ENCODE measurements at regions not wholly inside any gene's neighbourhood (a gene's known extent, or its start where the extent isn't known, plus 50 kb on each side); places are given as distances from the start of the nearest gene placed in this dataset.
A peak's percentile ranks its signal among the peaks of the same experiment; 100 is the strongest.

DNA sequence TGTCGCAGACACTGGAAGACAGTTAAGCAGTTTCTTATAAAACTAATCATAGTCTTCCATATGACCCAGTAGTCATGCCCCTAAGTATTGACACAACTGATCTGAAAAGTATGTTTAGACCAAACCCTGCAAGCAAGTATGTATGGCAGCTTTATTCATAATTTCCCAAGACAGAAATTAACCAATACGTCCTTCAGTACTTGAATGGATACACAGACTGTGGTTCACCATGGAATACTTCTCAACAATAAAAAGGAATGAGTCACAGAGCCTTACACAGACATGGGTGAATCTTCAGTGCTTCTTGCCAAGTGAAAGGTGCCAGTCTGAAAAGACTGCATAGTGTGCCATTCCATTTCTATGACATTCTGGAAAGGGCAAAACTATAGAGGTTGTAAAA, 50.2 kb upstream of the AKR1E2 start:
- DNase-seq, result no peak

DNA sequence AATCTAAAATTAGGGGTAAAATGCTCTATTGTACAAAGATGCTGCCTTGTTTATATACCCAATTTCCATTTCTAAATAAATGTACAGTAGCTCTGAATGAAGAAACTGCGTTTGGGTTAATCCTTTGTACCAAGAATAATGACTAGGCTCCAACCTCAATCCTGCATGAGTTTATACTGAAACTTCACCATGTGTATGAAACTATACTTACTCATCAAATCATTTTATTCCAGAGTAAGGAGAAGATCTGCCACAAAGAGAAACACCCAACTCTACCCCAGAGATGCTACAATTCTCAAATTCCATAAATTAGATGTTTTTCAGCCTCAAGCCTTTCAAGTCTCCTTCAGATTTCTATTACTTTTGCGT, 53.8 kb upstream of the AKR1E2 start:
- no peak for DNase-seq

DNA sequence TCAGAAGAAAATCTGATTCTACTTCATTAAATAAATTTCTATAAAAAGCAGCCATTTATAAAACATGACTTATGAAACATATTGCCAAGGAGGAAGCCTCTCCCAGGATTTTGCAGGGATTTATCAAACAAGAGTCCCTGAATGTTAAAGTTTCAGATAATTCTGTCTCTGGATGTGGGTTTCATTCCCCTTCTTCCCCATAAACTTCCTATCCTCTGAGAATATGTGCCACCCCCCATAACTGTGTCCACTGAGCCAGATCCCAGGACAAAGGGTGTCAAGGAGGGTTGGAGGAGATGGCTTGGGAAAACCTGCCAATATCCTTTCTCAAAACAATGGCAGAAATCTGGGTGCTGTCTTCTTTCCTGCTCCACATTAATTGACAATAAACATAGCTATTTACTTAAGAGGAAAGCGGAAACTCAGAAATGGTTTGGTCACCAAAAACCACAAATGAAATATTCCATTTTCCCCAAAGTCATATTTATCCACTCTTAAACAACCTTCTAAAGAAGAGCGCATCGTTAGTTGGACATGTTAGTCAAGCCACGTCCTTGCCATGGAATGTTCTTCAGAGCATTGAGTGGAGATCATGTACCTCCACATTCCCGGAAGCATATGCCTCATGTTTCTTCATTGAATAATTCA, 54.3 kb upstream of the AKR1E2 start:
- DNase-seq, result no peak

DNA sequence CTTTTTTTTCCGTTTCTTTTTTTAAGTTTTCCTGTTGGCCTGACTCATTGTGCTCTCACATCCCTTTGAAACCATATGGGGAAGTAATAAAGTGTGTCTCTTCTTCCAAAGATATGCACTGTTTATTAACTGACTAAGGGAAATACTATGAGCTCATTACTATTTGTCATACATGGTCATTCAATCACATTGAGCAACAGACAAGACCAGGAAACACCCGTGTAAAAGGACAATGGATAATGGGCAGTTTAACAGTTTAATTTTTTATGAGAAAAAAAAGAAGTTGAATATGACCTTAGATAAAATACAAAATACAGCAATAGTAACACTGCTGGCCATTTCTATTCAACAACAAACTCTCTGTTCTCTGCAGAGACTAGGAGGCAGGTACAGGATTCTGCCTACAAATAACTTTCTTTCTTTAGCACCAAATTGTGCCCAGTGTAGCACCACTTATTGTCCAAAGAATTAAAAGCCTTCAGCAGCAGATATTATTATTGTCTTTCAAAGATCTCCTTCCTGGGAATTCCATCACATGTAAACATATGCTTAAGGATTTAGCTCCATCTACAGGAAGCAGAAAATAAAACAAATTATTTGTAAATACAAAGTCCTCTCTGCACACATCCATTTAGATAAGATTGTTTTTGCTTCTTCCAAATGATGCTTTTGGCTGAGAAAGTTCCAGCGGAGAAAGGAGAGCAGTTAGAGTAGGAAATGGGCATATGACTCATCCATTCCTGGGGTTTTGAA, 55.0 kb upstream of the AKR1E2 start:
- peak in 1 of 2 experiments; percentile 37 for DNase-seq

DNA sequence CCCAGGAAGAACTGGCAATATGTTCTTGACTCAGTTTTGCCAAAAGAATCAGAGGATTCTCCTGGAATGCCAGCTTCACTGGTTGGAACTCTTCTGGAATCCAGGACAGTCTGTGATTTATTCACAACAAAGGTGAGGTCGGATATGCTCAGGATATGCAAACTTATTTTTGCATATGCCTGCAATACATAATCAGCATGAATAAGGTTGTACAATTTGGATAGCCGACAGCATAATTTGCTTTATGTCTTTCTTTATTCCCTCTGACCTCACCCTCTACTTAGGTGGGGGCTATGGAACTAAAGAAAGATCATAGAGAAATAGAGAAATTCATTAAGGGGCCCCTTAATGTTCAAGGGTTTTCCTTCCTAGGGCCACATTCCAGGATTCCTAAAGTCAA, 57.6 kb upstream of the AKR1E2 start:
- DNase-seq, result no peak

DNA sequence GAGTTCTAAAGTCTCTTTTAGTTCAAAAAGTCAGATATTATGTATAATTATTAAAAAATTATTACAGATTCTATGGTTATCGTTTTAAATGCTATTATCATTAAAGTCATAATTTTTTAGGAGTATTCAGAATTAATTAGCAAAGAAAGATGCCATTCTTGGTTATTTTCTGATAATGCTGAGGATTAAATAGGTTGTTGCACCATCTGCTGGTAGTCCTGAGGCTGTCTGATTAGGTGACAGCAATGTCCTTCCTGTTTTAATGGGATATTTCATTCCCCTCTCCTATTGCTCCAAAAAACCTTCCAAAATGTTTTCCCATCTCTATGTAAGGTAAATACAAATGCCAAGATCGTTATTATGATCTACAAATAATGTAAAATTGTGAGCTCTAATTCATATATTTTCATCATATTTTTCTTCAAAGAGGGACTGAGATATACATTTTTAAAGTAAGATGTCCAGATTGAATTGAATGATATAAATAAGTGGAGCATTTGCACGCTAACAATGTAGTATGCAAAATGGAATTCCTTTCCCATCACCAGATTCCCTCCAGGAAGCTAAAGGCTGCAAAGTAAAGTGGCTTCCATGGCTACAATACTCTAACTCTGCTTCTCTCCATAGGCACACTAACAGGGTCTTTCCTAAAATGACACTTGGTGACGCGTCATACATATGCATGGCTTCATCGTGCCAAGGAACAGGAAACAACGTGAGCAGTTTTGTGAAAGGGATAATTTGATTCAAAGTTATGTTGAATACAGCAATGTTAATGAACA, 58.8 kb upstream of the AKR1E2 start:
- DNase-seq, result peak in 1 of 2 experiments; percentile 59

DNA sequence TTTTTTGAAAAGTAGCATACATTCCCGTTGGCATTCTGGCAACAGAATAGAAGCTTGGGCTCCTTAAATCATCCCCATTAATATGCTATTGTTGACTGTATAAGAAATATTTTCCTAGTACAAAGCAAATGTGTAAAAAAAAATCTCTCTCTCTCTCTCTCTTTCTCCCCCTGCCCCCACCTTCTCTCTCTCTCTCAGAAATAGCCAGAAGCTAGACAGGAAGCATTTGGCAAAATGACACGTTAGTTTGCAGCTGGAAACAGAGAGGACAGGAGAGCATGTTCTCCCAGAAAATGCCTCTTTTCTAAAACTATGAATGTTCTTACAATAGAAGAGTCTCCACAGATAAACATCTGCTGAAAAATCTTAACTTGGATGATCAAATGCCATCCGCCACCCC, 59.6 kb upstream of the AKR1E2 start:
- no peak for DNase-seq

DNA sequence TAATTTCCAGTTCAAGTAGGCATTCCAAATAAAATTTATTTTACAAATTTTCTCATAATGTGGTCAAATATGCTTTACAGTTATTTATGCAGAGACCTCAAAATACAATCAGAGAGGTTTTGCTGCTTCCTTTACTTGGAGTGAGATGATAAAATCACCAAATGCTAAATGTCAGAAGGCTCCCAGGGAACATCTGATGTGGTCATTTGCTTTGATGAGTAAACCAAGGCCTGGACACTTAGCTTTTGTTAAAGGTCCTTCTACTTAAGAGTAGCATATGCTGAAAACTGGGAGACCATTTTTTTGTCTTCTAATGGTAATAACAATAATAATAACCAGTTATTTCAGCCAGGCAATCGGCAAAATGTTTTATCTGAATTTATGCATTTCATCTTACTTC, 60.6 kb upstream of the AKR1E2 start:
- no peak for DNase-seq

DNA sequence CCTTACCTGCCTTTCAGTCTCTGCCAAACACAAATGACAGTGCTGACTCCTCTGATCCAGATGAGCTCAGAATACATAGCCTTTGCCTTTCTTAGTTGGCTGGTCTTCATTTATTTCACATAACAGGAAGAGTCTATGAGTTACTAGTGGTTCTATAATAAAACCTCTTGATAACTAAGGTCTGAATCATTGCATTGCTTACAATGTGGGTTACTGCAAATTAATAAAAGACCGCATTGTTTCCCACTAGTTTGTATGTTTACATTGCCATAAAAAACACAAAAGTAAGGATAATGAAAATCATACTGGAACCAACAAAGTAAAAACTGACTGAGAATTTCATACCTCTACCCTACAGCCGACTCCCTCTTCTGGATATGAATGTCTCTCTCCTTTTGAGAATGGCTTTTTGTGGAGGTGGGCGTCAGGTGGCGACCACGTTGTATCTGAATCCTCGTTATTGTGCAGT, 62.0 kb upstream of the AKR1E2 start:
- DNase-seq, result no peak

DNA sequence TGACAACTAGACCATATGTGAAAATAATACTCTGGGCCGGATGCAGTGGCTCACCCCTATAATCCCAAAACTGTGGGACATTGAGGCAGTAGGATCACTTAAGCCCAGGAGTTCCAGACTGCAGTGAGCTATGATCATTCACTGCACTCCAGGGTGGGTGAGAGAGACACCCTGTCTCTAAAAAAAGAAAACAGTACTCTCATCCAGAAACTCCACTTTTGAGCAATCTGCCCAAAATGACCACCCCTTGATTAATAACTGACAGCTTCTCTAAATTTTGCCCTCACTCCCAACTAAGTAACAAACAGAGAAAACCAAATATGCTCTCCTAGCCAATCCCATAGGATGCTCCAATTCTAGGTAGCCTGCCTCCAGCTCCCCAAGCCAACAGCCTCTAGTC, 62.5 kb upstream of the AKR1E2 start:
- DNase-seq, result no peak

DNA sequence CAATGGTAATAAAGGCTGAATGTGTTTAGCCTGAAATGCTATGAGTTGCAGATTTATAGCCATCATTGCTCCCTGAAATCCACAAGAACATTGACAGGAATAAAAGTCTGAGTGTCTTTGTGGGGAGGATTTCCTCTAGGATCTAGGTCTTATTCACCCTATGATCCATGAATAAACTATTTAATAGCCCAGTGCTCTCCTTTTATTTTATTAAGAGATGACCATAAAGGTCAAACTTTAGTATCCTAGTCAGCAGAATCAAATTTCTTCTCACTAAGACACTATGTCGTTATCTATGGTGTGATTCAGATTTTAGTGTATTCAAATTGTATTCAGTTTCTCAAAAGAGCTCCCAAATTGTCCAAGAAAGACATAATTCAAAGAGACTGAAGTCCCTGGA, 67.8 kb upstream of the AKR1E2 start:
- DNase-seq, result no peak

DNA sequence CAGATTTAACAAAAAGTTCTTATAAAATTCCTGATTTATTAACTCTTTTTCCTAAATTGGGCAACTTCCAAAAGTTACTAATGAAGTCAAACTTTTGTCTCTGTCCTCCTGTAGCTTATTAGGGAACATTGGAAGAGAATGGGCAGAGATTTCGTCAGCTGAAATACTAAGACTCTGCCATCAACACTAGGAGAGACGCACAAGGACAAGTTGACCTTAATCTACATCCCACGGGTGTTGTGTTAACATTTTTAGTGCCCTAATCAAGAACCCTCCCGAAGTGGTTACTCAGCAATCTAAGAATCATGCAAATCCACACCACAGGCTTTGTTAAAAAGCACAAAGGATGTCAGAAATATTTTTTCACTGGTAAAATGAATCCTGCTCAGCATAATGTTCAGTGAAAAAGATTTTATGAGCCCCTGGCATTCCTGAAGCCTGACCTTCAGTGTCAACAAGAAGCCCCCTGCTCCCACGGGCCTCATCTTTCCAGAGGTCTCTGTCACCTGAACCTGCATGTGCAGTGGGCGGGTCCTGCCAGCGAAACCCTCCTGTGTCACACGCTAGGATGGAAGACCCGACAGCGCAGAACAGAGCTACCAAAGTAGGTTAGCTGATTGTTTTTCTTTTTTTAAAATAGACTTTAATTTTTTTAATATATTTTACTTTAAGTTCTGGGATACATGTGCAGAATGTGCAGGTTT, 70.6 kb upstream of the AKR1E2 start:
- no peak for DNase-seq

DNA sequence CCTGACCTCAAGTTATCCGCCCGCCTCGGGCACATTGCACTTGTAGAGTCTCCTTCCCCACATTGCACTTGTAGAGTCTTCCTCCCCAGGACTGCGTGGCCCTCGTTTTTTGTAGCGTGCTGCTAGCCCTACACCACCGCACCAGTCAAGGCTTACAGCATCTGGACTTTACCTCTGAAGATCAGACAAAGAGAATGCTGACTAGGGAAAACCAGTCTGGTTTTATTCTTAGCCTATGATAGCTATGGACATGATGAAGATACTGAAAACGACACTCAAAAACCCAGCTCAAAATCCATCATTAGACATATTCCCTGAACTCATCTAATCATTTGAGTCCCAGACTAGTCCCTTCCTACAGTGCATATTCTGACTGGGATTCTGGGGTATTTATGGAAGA, 71.9 kb upstream of the AKR1E2 start:
- DNase-seq, result no peak

DNA sequence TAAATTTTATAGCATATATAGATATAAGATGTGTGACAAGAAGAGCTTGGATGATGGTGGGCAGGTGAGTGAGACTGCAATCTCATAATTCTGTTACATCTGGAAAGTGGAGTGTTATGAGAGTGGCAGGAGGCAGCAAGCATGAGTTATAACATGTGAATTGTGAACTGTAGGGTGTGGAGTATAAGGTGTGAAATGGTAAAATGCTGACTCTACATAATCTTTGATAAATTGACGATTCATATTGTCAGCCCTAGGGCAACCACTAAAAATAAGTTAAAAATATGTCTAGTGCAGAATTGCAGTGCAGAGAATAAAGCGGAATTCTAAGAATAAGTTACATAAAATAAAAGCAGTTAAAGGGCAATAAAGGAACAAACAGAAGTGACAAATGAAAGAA, 74.8 kb upstream of the AKR1E2 start:
- no peak for DNase-seq

DNA sequence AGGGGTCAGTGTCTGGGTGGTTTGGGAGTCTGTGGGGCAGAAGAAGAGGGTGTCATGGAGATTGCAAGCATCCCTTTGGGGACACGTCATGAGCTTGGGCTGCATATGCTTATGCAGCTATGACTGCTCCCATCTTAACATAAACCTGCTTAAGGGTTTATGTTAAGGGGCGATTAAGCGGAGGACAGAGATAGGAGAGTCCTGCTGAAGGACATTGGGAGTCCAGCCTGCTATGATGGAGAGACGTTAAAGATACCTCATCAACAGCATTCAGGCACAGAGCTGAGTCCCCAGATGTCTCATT, 76.8 kb upstream of the AKR1E2 start:
- no peak for DNase-seq

DNA sequence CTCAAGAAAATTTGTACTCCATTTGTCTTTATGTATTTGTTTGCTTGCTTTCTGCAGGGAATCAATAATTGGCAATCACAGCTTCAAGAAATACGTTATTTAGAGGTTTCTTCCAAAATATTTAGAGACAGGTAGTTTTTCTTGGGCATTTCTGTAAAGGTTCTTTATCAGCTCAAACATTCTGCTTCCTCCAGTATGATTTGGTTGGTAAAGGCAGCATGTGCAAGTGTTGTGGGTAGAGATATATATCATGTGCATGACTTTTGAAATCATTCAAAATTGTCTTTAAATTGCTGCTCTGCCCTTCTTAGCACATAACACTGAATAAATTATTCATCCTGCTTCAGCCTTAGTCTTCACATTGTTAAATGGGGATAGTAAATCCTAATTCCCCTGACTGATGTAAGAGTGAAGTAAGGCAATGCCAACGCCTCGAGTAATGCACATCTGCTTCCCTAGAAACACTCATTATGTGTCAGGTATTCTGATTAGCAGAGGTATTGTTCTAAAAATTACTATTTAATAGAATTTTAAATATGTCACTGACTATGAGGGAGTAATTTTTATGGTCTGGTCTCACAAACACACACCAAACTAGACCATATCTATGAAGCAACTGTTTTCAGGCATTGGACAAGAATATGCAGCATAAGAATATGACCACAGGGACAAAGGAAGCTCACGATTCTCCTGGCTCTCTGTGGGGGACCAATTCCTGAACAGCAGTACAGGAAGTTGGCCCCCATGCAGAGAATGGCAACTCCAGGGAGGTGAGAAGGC, 77.3 kb upstream of the AKR1E2 start:
- DNase-seq, result no peak

DNA sequence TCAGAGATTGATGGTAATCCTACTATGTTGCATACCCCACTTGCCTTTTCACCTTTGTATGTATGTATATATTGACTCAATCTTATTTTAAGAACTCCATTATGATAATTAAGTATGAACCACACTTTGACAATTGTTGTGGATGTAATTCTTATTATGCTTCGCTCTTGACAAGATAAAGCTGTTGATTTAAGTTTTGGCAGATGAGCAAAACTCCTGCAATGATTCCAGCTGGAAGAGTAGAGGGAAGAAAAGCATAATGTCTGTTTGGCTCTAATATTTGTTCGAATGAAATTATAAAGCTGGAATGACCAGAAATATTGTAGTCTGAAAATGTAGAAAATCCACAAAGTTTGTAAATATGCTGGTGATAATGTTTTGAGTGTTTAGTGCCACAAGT, 83.8 kb upstream of the AKR1E2 start:
- DNase-seq, result no peak

DNA sequence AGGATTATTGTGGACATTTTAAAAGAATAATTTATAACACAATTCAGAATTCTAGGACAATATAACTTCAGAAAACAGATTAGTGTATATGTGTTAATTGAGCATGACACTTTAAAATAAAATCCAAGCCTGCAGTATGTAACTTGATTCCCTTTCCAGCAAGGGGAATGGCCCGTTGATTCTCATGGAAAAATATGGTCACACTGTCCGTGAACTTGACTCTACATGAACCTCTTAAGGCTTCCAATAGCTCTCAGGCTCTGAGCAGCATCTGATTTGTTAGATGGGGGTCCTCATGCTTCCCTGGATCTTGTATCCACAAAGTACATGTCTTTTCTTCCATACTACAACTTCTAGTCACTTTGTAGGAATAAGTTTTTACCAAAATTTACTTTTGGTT, 85.5 kb upstream of the AKR1E2 start:
- no peak for DNase-seq

DNA sequence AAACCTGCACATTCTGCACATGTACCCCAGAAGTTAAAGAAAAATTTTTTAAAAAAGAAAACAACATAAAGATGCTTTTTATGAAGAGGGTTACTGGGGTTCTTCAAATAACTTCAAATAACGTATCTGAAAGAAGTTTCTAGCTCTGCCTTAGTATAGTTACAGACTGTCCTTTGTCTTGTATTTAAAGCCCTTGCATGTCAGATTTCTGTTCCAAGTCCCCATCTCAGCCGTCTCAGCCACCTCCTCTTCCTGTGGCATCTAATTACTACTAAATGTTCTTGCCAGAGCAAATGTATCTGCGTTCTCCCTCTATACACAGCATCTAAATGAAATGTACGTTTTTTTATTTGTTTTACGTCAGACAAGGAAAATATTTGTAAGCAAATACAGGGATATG, 89.4 kb upstream of the AKR1E2 start:
- no peak for DNase-seq

DNA sequence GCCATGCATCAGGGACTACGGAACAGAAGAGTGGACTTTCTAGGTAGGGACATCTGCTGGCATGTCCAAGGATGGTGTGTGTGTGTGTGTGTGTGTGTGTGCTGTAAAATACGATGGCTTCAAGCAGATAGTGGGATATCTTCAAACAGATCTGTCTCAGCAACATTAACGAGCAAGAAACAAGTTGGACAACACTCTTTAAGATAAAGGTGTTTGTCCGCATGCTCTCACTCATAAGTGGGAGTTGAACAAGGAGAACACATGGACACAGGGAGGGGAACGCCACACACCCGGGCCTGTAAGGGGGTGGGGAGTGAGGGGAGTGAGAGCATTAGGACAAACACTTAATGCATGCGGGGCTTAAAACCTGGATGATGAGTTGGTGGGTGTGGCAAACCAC, 89.8 kb upstream of the AKR1E2 start:
- DNase-seq, result no peak

DNA sequence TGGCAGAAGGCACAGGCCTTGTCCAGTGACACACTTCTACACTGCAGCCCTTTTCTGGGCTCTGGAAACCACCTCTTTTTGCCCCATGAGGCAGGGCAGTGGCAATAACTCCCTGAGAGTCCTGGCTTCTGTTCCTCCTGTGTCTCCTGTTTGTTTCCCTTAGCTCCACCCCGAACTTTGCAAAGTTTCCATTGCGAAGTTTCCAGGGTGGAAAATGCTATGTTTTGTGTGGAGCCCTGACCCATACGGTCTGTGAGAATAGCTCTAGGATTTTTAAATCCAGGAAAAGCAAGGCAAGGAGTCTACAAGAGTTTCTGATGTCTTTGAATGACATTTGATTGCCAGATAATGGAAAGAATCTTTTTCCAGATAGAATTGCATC, 92.2 kb upstream of the AKR1E2 start:
- no peak for DNase-seq

DNA sequence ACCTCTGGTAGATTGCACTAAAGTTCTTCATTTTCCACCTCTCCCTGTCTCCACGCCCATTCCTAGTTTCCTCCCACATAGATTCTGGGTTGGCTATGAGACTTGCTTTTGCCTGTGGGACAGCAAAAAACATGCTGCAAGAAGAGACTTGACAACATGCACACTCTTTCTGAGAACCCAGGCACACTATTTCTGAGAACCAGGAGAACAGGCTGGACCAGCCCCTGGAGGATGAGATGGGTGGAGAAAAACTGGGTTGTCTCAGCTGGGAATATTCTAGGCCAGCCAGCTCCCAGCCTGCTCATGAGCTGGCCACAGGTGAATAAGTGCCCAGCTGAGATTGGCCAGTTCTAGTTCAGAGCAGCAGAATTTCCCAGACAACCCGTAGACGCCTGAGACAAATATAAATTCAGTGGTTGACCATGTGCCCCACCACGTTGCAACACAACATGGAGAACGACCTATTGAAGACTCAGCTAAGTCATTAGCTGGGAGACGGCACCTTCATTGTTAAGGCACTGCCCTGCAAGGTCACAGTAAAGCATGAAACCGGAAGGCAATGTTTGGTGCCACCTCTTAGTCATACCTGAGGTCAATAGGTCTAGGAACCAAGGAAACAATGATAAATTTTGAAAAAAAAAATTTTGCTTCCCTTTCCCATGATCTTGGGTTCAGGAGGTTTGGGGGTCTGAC, 92.7 kb upstream of the AKR1E2 start:
- no peak for DNase-seq

All from NCI-H446 (cell line).